HepG2 (cell line): ENCODE measurements at regions not wholly inside any gene's neighbourhood (a gene's known extent, or its start where the extent isn't known, plus 50 kb on each side); places are given as distances from the start of the nearest gene placed in this dataset.

Experiments used
- ATAC-seq: fragments of 200-7000 bp; cut with Tn5 transposase; 3 replicates; pipeline ENCODE4 v1.9.1; 2020; ENCODE audit warnings: mild to moderate bottlenecking, moderate library complexity
- BruUV-seq: library from RNA; stranded (reverse); fragments of 400-500 nt; replicated peaks from 2 replicates; lab custom pipeline; 2021; lab: Mats Ljungman, UMichigan
- CTCF ChIA-PET: fragments of 300-600 bp; formaldehyde crosslinking; extraction: SDS; loops from one replicate; lab custom pipeline; 2021; ENCODE audit warnings: low total read pairs, inconsistent platforms, low intra/inter-chr PET ratio; lab: Yijun Ruan, JAX
- POLR2A ChIA-PET: fragments of 350-600 bp; sonication (Branson Sonifier 250); formaldehyde crosslinking; loops from one replicate; lab custom pipeline; 2020; ENCODE audit warnings: antibody characterized with exemption, inconsistent platforms; lab: Yijun Ruan, JAX
- DNase-seq: peaks from one replicate; pipeline ENCODE4 v3.0.0-alpha.2; 2015; ENCODE audit warnings: low spot score
- FAIRE-seq: peaks from 3 replicates; lab custom pipeline; 2011; peaks lifted over from hg19 to GRCh38; lab: Jason Lieb, UNC
- H2AFZ ChIP-seq: one replicate; pipeline ENCODE4 v1.6.1; 2011; ENCODE audit warnings: low read length, inconsistent platforms
- H3K27ac ChIP-seq: fragments of 300-600 bp; 3 replicates; pipeline ENCODE4 v1.8.0; 2011; ENCODE audit warnings: mixed run types, mild to moderate bottlenecking, mixed read lengths, low read length, inconsistent platforms; ENCODE audit not compliant: insufficient read depth; ENCODE audit errors: extremely low read length
- H3K27me3 ChIP-seq, 2 experiments: fragments of 200-600 bp in 1 of 2; 2 replicates in 1 of 2; 3 replicates in 1 of 2; pipeline versions ENCODE4 v1.6.0 to v1.8.0; 2011; ENCODE audit warnings: low read length in 2 of 2, mild to moderate bottlenecking in 2 of 2, moderate library complexity in 2 of 2, inconsistent platforms in 1 of 2; ENCODE audit not compliant: insufficient read depth in 2 of 2, control insufficient read depth in 1 of 2
- H3K36me3 ChIP-seq, 2 experiments: fragments of 200-600 bp in 1 of 2; replicated peaks in 1 of 2; 2 replicates in 1 of 2; 3 replicates in 1 of 2; pipeline versions ENCODE4 v1.5.1 to v1.8.0; 2011; ENCODE audit warnings: low read length in 2 of 2, inconsistent platforms in 1 of 2; ENCODE audit not compliant: insufficient read depth in 2 of 2, control insufficient read depth in 1 of 2
- H3K4me1 ChIP-seq: 2 replicates; pipeline ENCODE4 v1.5.1; 2012; ENCODE audit warnings: low read length, inconsistent platforms; ENCODE audit not compliant: insufficient read depth
- H3K4me2 ChIP-seq: 2 replicates; pipeline ENCODE4 v1.6.0; 2011; ENCODE audit warnings: low read depth, low read length, inconsistent platforms
- H3K4me3 ChIP-seq, 3 experiments: fragments of 200-600 bp in 1 of 3; sonication (generic), shearing (Covaris generic) in 1 of 3; replicated peaks in 1 of 3; 2 replicates each; pipeline ENCODE4 v1.5.1; 2011 to 2016; ENCODE audit warnings: low read length in 3 of 3, inconsistent platforms in 2 of 3, low read depth in 2 of 3, mild to moderate bottlenecking in 2 of 3, control low read depth in 1 of 3, mixed read lengths in 1 of 3; ENCODE audit not compliant: insufficient read depth in 1 of 3
- H3K79me2 ChIP-seq: one replicate; pipeline ENCODE4 v1.6.1; 2011; ENCODE audit warnings: low read length, inconsistent platforms; ENCODE audit not compliant: insufficient read depth
- H3K9ac ChIP-seq: 2 replicates; pipeline ENCODE4 v1.6.0; 2011; ENCODE audit warnings: mild to moderate bottlenecking, low read depth, low read length, inconsistent platforms; ENCODE audit not compliant: insufficient read depth
- H3K9me3 ChIP-seq: 2 replicates; pipeline ENCODE4 v1.5.1; 2012; ENCODE audit warnings: mild to moderate bottlenecking, low read length
- H4K20me1 ChIP-seq: 2 replicates; pipeline ENCODE4 v1.6.0; 2011; ENCODE audit warnings: inconsistent platforms, mild to moderate bottlenecking, low read length, moderate library complexity; ENCODE audit not compliant: insufficient read depth
- ATF1 ChIP-seq: IDR thresholded peaks from 2 replicates; pipeline ENCODE4 v1.6.1; 2016; ENCODE audit warnings: mild to moderate bottlenecking, control low read depth
- EEA1 ChIP-seq: sonication (generic); formaldehyde crosslinking; IDR thresholded peaks from 2 replicates; pipeline ENCODE4 v1.5.1; 2020; ENCODE audit warnings: mild to moderate bottlenecking, missing genetic modification reagents, borderline replicate concordance
- FOXA1 ChIP-seq, 2 experiments: fragments of 450-650 bp in 1 of 2; sonication (generic) in 1 of 2; formaldehyde crosslinking in 1 of 2; IDR thresholded peaks; 2 replicates each; pipeline versions ENCODE4 v1.4.0 to v1.6.1; 2016 to 2020; ENCODE audit warnings: missing genetic modification reagents in 1 of 2
- GMEB1 ChIP-seq: sonication (generic); formaldehyde crosslinking; IDR thresholded peaks from 2 replicates; pipeline ENCODE4 v1.5.1; 2020; ENCODE audit warnings: missing genetic modification reagents, mild to moderate bottlenecking, borderline replicate concordance
- HNRNPK ChIP-seq: fragments of 200-400 bp; formaldehyde crosslinking; IDR thresholded peaks from 2 replicates; pipeline ENCODE4 v1.6.1; 2018; ENCODE audit warnings: low read length, low read depth, moderate library complexity, mild to moderate bottlenecking; ENCODE audit not compliant: poor library complexity, severe bottlenecking
- KDM1A ChIP-seq: IDR thresholded peaks from 2 replicates; pipeline ENCODE4 v1.6.1; 2016; ENCODE audit warnings: missing compliant biosample characterization
- NAIF1 ChIP-seq: sonication (generic); formaldehyde crosslinking; IDR thresholded peaks from 2 replicates; pipeline ENCODE4 v1.5.0; 2020; ENCODE audit warnings: mild to moderate bottlenecking, missing genetic modification reagents, borderline replicate concordance
- NCOA2 ChIP-seq: sonication (generic); formaldehyde crosslinking; IDR thresholded peaks from 2 replicates; pipeline ENCODE4 v1.8.0; 2022; ENCODE audit warnings: inconsistent platforms
- NPAS2 ChIP-seq: sonication (generic); formaldehyde crosslinking; IDR thresholded peaks from 2 replicates; pipeline ENCODE4 v1.8.0; 2022; ENCODE audit warnings: mild to moderate bottlenecking, missing genetic modification reagents, borderline replicate concordance
- REPIN1 ChIP-seq: sonication (generic); formaldehyde crosslinking; IDR thresholded peaks from 2 replicates; pipeline ENCODE4 v1.8.0; 2022; ENCODE audit warnings: missing genetic modification reagents, low read depth, mild to moderate bottlenecking, borderline replicate concordance
- SALL1 ChIP-seq: sonication (generic); formaldehyde crosslinking; IDR thresholded peaks from 2 replicates; pipeline ENCODE4 v1.8.0; 2022; ENCODE audit warnings: mild to moderate bottlenecking, missing genetic modification reagents
- ZMYM2 ChIP-seq: sonication (generic); formaldehyde crosslinking; IDR thresholded peaks from 2 replicates; pipeline ENCODE4 v1.8.0; 2022; ENCODE audit warnings: mild to moderate bottlenecking, missing genetic modification reagents
- ZNF101 ChIP-seq: sonication (generic); formaldehyde crosslinking; IDR thresholded peaks from 2 replicates; pipeline ENCODE4 v1.4.0; 2020; ENCODE audit warnings: mild to moderate bottlenecking, low read depth, missing genetic modification reagents, borderline replicate concordance
- ZNF530 ChIP-seq: sonication (generic); formaldehyde crosslinking; IDR thresholded peaks from 2 replicates; pipeline ENCODE4 v1.5.0; 2020; ENCODE audit warnings: low read depth, mild to moderate bottlenecking, missing genetic modification reagents
- WGBS: methylation state at CpG from one replicate; pipeline ENCODE4 v1.1.6; 2017; ENCODE audit warnings: low lambda C conversion rate; 5-methylcytosine and 5-hydroxymethylcytosine counted together
- in situ Hi-C: cut with HindIII; loops from 2 replicates; pipeline ENCODE4 v1.10.0; 2017; ENCODE audit warnings: low pct_unique_long_range_greater_than_20kb; ENCODE audit not compliant: extremely low pct_ligation_motif_present
- intact Hi-C: fragments of 100-400 bp; cut with micrococcal nuclease; formaldehyde crosslinking; loops from one replicate; pipeline ENCODE4 v1.10.0; 2022; ENCODE audit not compliant: unreplicated experiment
- TF ChIP-seq, protein P1 (sequence below): sonication (generic); formaldehyde crosslinking; IDR thresholded peaks from 2 replicates; pipeline ENCODE4 v1.8.0; 2022; ENCODE audit warnings: missing genetic modification reagents, mild to moderate bottlenecking, inconsistent platforms, borderline replicate concordance
- TF ChIP-seq, protein P2 (sequence below): sonication (generic); formaldehyde crosslinking; IDR thresholded peaks from 2 replicates; pipeline ENCODE4 v1.9.0; 2021; ENCODE audit warnings: missing genetic modification reagents, mild to moderate bottlenecking, borderline replicate concordance

- Histone ChIP-seq H4K20me1 (no peaks in the 10 kb centered on the region), H3K36me3 (no peaks in the 10 kb centered on the region), H3K4me2 (no peak overlapping the region), H3K79me2 (no peaks in the 10 kb centered on the region), H3K4me1 (no peaks in the 10 kb centered on the region), H3K27me3 (no peaks in the 10 kb centered on the region), H3K9me3 (peaks cover 31% of the 10 kb centered on the region), H2AFZ (no peak overlapping the region), H3K27ac (no peak overlapping the region), H3K9ac (no peak overlapping the region), H3K4me3 (no peak overlapping the region)
- DNase-seq, result no peak
- in situ Hi-C loops (no loop called here), intact Hi-C loops (no loop called here)
- POLR2A ChIA-PET, result no interaction called here
- 38% methylated on average over 1 of the region's 3 CpGs for WGBS
- CTCF ChIA-PET, result no interaction called here
- no peak for FAIRE-seq
- BruUV-seq, result no TSS peak
- ATAC-seq, result no peak
- TF ChIP-seq REPIN1 (CRISPR knock-in tag), result no peak
- TF ChIP-seq KDM1A (CRISPR knock-in tag), result no peak
- no peak for TF ChIP-seq HNRNPK
- no peak for TF ChIP-seq ZNF530 (CRISPR knock-in tag)
- TF ChIP-seq NAIF1 (CRISPR knock-in tag), result no peak
- TF ChIP-seq ZNF101 (CRISPR knock-in tag), result no peak
- TF ChIP-seq, protein P1, sequence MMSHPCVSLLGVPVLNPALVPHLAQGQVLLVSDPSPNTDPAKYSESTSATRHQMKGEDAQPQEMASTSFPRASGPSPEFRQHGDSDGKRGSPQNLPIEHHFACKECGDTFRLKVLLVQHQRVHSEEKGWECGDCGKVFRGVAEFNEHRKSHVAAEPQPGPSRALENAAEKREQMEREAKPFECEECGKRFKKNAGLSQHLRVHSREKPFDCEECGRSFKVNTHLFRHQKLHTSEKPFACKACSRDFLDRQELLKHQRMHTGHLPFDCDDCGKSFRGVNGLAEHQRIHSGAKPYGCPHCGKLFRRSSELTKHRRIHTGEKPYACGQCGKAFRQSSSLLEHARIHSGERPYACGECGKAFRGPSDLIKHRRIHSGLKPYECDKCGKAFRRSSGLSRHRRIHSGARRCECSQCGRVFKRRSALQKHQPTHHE (CRISPR knock-in tag), result no peak
- no peak for TF ChIP-seq SALL1
- no peak for TF ChIP-seq FOXA1 (IDR thresholded peaks at IDR 0.05)
- TF ChIP-seq FOXA1 (CRISPR knock-in tag; IDR thresholded peaks at IDR 0.05), result no peak
- TF ChIP-seq GMEB1 (CRISPR knock-in tag), result no peak
- TF ChIP-seq ATF1, result no peak
- no peak for TF ChIP-seq EEA1 (CRISPR knock-in tag)
- TF ChIP-seq, protein P2, sequence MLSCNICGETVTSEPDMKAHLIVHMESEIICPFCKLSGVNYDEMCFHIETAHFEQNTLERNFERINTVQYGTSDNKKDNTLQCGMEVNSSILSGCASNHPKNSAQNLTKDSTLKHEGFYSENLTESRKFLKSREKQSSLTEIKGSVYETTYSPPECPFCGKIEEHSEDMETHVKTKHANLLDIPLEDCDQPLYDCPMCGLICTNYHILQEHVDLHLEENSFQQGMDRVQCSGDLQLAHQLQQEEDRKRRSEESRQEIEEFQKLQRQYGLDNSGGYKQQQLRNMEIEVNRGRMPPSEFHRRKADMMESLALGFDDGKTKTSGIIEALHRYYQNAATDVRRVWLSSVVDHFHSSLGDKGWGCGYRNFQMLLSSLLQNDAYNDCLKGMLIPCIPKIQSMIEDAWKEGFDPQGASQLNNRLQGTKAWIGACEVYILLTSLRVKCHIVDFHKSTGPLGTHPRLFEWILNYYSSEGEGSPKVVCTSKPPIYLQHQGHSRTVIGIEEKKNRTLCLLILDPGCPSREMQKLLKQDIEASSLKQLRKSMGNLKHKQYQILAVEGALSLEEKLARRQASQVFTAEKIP (CRISPR knock-in tag), result no peak
- TF ChIP-seq ZMYM2 (CRISPR knock-in tag), result no peak
- TF ChIP-seq NPAS2 (CRISPR knock-in tag), result no peak
- no peak for TF ChIP-seq NCOA2 (CRISPR knock-in tag)
Observed at GRCh38 chr14:46368275-46368674, 283.3 kb downstream of the RPL10L start.
